NCI-H1105 treated with DMSO at 0.1 percent for 48 hours (cell line): ENCODE measurements at regions not wholly inside any gene's neighbourhood (a gene's known extent, or its start where the extent isn't known, plus 50 kb on each side); places are given as distances from the start of the nearest gene placed in this dataset.
"Not testable (repeated sequence)": the region's sequence is repeated elsewhere in the genome, so short reads cannot be mapped to it uniquely, and the experiment has no call there.

Experiments
- DNase-seq: peaks from one replicate; lab custom pipeline; 2025; lab: John Stamatoyannopoulos, UW

- DNase-seq = no peak
Observed at GRCh38 chr6:27136978-27137814, 110.3 kb upstream of the PRSS16 start.

GRCh38 chr6:27138406-27138805, 109.1 kb upstream of the PRSS16 start:
- DNase-seq = no peak

- peak; percentile 81 for DNase-seq
Observed at GRCh38 chr6:27138837-27139755, 108.4 kb upstream of the PRSS16 start.

- DNase-seq = no peak
Observed at GRCh38 chr6:27139756-27140579, 107.5 kb upstream of the PRSS16 start.

- no peak for DNase-seq
Observed at GRCh38 chr6:27140999-27141528, 106.4 kb upstream of the PRSS16 start.

GRCh38 chr6:27141529-27142015, 105.9 kb upstream of the PRSS16 start:
- DNase-seq = no peak

GRCh38 chr6:27143020-27143388, 104.5 kb upstream of the PRSS16 start:
- not testable (repeated sequence) for DNase-seq

- no peak for DNase-seq
Observed at GRCh38 chr6:27143474-27144026, 104.0 kb upstream of the PRSS16 start.

- DNase-seq = no peak
Observed at GRCh38 chr6:27144740-27145079, 102.8 kb upstream of the PRSS16 start.

- peak; percentile 97 for DNase-seq
Observed at GRCh38 chr6:27145731-27146455, 101.6 kb upstream of the PRSS16 start.

GRCh38 chr6:27146456-27146705, 101.1 kb upstream of the PRSS16 start:
- not testable (repeated sequence) for DNase-seq

- DNase-seq = peak; percentile 99
Observed at GRCh38 chr6:27146706-27147505, 100.6 kb upstream of the PRSS16 start.

- no peak for DNase-seq
Observed at GRCh38 chr6:27148404-27148795, 99.1 kb upstream of the PRSS16 start.

GRCh38 chr6:27149150-27149549, 98.4 kb upstream of the PRSS16 start:
- DNase-seq = no peak

- no peak for DNase-seq
Observed at GRCh38 chr6:27154696-27155095, 92.8 kb upstream of the PRSS16 start.

- DNase-seq = no peak
Observed at GRCh38 chr6:27156874-27157458, 90.5 kb upstream of the PRSS16 start.

- peak; percentile 79 for DNase-seq
Observed at GRCh38 chr6:27157459-27158315, 89.8 kb upstream of the PRSS16 start.

GRCh38 chr6:27158316-27158643, 89.2 kb upstream of the PRSS16 start:
- DNase-seq = no peak

- DNase-seq = no peak
Observed at GRCh38 chr6:27159725-27160124, 87.8 kb upstream of the PRSS16 start.
